Colonic mucosa (tissue), 4 donors: ENCODE measurements at regions not wholly inside any gene's neighbourhood (a gene's known extent, or its start where the extent isn't known, plus 50 kb on each side); places are given as distances from the start of the nearest gene placed in this dataset.

Experiments
- DNase-seq: peaks from one replicate; pipeline ENCODE4 v3.0.0-alpha.2; 2020
- H3K27ac ChIP-seq: fragments of 200-600 bp; one replicate; pipeline ENCODE4 v1.8.0; 2021
- H3K27me3 ChIP-seq: fragments of 200-600 bp; one replicate; pipeline ENCODE4 v1.8.0; 2021
- H3K36me3 ChIP-seq: fragments of 200-600 bp; one replicate; pipeline ENCODE4 v1.8.0; 2021
- H3K4me1 ChIP-seq: fragments of 200-600 bp; one replicate; pipeline ENCODE4 v1.8.0; 2021; ENCODE audit warnings: mild to moderate bottlenecking
- H3K4me3 ChIP-seq: fragments of 200-600 bp; one replicate; pipeline ENCODE4 v1.8.0; 2021
- H3K9ac ChIP-seq, 2 donors: one replicate each; pipeline ENCODE4 v1.7.0; 2013; ENCODE audit warnings: control low read depth in 2 of 2, low read depth in 2 of 2, low read length in 2 of 2
- H3K9me3 ChIP-seq: fragments of 200-600 bp; one replicate; pipeline ENCODE4 v1.8.0; 2021
- CTCF ChIP-seq: fragments of 200-600 bp; IDR thresholded peaks from one replicate; pipeline ENCODE4 v1.8.0; 2022; ENCODE audit warnings: antibody characterized with exemption, mild to moderate bottlenecking
- intact Hi-C: fragments of 100-400 bp; cut with DNase I; formaldehyde crosslinking; loops from one replicate; pipeline ENCODE4 v1.14.1; 2022
- donor health status: healthy.
- donor health status: DM: no; HTN: no; CAD: no.
- donor health status: DM: no; HTN: no; CAD: no.

DNA sequence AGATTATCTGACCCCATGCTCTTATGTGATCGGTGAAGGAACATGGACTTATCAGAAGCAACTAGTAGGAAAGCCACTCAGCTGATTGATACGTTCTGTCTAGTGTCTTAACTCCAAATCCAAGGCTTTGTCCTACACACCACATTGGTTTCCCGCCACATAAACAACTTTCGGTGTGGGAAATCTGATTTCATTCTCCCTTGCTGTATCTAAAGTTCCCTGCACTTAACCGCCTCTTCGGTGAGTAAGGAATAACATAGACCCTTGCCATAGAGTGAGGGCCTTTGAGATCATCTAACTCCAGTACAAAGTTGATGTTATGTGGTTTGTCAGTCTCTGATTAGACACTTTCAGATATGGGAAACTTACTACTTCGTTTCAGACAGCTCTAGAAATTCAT lies 538.2 kb upstream of the TNP1 start:
- H3K4me1 ChIP-seq, result no peaks in the 10 kb centered on the region
- H3K36me3 ChIP-seq, result no peaks in the 10 kb centered on the region
- TF ChIP-seq CTCF, result no peak
- H3K27ac ChIP-seq, result no peak overlapping the region
- H3K9ac ChIP-seq, result no peak overlapping the region
- intact Hi-C loops, result no loop called here
- no peaks in the 10 kb centered on the region for H3K27me3 ChIP-seq
- no peak overlapping the region for H3K4me3 ChIP-seq
- no peak for DNase-seq
- no peaks in the 10 kb centered on the region for H3K9me3 ChIP-seq

- H3K9ac ChIP-seq, result no peak overlapping the region
- H3K27ac ChIP-seq, result no peak overlapping the region
- H3K27me3 ChIP-seq, result no peaks in the 10 kb centered on the region
- TF ChIP-seq CTCF, result no peak
- no peaks in the 10 kb centered on the region for H3K9me3 ChIP-seq
- H3K4me3 ChIP-seq, result no peak overlapping the region
- no peak for DNase-seq
- H3K4me1 ChIP-seq, result no peaks in the 10 kb centered on the region
- intact Hi-C loops, result no loop called here
- H3K36me3 ChIP-seq, result no peaks in the 10 kb centered on the region
Measured at GRCh38 chr2:217396586-217396985, 536.7 kb upstream of the TNP1 start.

DNA sequence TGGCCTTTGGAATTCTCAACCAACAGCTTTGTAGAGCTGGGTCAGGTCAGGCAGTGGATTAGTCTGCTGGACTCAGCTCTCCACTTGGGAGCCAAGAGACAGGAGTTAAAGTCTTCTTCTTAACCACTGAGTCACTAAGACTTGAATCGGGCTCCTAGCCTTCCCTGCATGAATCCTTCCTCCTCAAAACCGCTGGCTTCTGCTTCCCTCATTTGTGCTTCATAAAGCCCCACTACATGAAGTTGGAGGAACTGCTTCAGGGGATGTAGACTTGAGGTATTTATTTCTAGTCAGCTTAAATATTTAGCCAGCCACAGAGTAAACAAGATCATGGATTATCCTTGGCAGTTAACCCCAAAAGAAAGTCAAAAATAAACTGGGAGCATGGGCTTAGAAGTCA lies 536.3 kb upstream of the TNP1 start:
- Histone ChIP-seq H3K27ac (no peak overlapping the region), H3K36me3 (no peaks in the 10 kb centered on the region), H3K9ac (no peak overlapping the region), H3K4me3 (no peak overlapping the region), H3K9me3 (no peaks in the 10 kb centered on the region), H3K4me1 (no peaks in the 10 kb centered on the region), H3K27me3 (no peaks in the 10 kb centered on the region)
- no peak for TF ChIP-seq CTCF
- DNase-seq, result no peak
- intact Hi-C loops, result no loop called here

GRCh38 chr2:217394510-217395351 lies 534.9 kb upstream of the TNP1 start:
- no peaks in the 10 kb centered on the region for H3K9me3 ChIP-seq
- no peak for DNase-seq
- H3K4me3 ChIP-seq, result no peak overlapping the region
- no peak overlapping the region for H3K9ac ChIP-seq
- H3K36me3 ChIP-seq, result no peaks in the 10 kb centered on the region
- intact Hi-C loops, result no loop called here
- H3K27ac ChIP-seq, result no peak overlapping the region
- H3K27me3 ChIP-seq, result no peaks in the 10 kb centered on the region
- no peaks in the 10 kb centered on the region for H3K4me1 ChIP-seq
- TF ChIP-seq CTCF, result no peak

GRCh38 chr2:217393585-217394032 lies 533.7 kb upstream of the TNP1 start:
- Histone ChIP-seq H3K9me3 (no peaks in the 10 kb centered on the region), H3K27me3 (no peaks in the 10 kb centered on the region), H3K4me1 (no peaks in the 10 kb centered on the region), H3K27ac (no peak overlapping the region), H3K9ac (no peak overlapping the region), H3K36me3 (no peaks in the 10 kb centered on the region), H3K4me3 (no peak overlapping the region)
- peak; percentile 45 for DNase-seq
- TF ChIP-seq CTCF, result no peak
- intact Hi-C loops, result no loop called here
